Hematopoietic multipotent progenitor cell treated with erythropoietin and hydrocortisone succinate and interleukin-3 and kit ligand, for 15 days (in vitro differentiated cells): ENCODE measurements at regions not wholly inside any gene's neighbourhood (a gene's known extent, or its start where the extent isn't known, plus 50 kb on each side); places are given as distances from the start of the nearest gene placed in this dataset.
"Not testable (repeated sequence)": the region's sequence is repeated elsewhere in the genome, so short reads cannot be mapped to it uniquely, and the experiment has no call there.

Source experiments
- DNase-seq: peaks from one replicate; pipeline ENCODE4 v3.0.0-alpha.2; 2015; ENCODE audit warnings: low spot score

- DNase-seq, result no peak
Observed at GRCh38 chr3:144754076-144754783, 782.6 kb downstream of the DIPK2A start.

GRCh38 chr3:144756704-144757440 lies 785.2 kb downstream of the DIPK2A start:
- DNase-seq, result no peak

GRCh38 chr3:144760831-144761230 lies 789.2 kb downstream of the DIPK2A start:
- DNase-seq, result no peak

- DNase-seq, result no peak
Observed at GRCh38 chr3:144762091-144762490, 790.5 kb downstream of the DIPK2A start.

GRCh38 chr3:144763878-144764454 lies 792.3 kb downstream of the DIPK2A start:
- DNase-seq, result no peak

GRCh38 chr3:144770281-144770680 lies 798.7 kb downstream of the DIPK2A start:
- DNase-seq, result no peak

- DNase-seq, result no peak
Observed at GRCh38 chr3:144770915-144771351, 799.3 kb downstream of the DIPK2A start.

- no peak for DNase-seq
Observed at GRCh38 chr3:144771381-144771870, 799.8 kb downstream of the DIPK2A start.

GRCh38 chr3:144772372-144772771 lies 800.7 kb downstream of the DIPK2A start:
- no peak for DNase-seq

GRCh38 chr3:144773350-144773749 lies 801.7 kb downstream of the DIPK2A start:
- DNase-seq, result no peak

GRCh38 chr3:144774897-144775296 lies 803.3 kb downstream of the DIPK2A start:
- DNase-seq, result no peak

GRCh38 chr3:144775551-144775950 lies 803.9 kb downstream of the DIPK2A start:
- no peak for DNase-seq

GRCh38 chr3:144777906-144778305 lies 806.3 kb downstream of the DIPK2A start:
- no peak for DNase-seq

GRCh38 chr3:144791034-144791433 lies 819.4 kb downstream of the DIPK2A start:
- DNase-seq, result no peak

GRCh38 chr3:144801890-144802289 lies 830.3 kb downstream of the DIPK2A start:
- no peak for DNase-seq

GRCh38 chr3:144809380-144809779 lies 837.8 kb downstream of the DIPK2A start:
- DNase-seq, result no peak

GRCh38 chr3:144810160-144810559 lies 838.5 kb downstream of the DIPK2A start:
- no peak for DNase-seq

- DNase-seq, result no peak
Observed at GRCh38 chr3:144815655-144816054, 844.0 kb downstream of the DIPK2A start.

- no peak for DNase-seq
Observed at GRCh38 chr3:144816323-144816722, 844.7 kb downstream of the DIPK2A start.

GRCh38 chr3:144818973-144819372 lies 847.4 kb downstream of the DIPK2A start:
- no peak for DNase-seq

GRCh38 chr3:144820232-144820631 lies 848.6 kb downstream of the DIPK2A start:
- not testable (repeated sequence) for DNase-seq

- no peak for DNase-seq
Observed at GRCh38 chr3:144820726-144821125, 849.1 kb downstream of the DIPK2A start.

- DNase-seq, result no peak
Observed at GRCh38 chr3:144821583-144821982, 850.0 kb downstream of the DIPK2A start.
